NCI-H2196 treated with DMSO at 0.1 percent for 48 hours (cell line): ENCODE measurements at regions not wholly inside any gene's neighbourhood (a gene's known extent, or its start where the extent isn't known, plus 50 kb on each side); places are given as distances from the start of the nearest gene placed in this dataset.
A peak's percentile ranks its signal among the peaks of the same experiment; 100 is the strongest.

ENCODE experiments used
- DNase-seq: peaks from one replicate; lab custom pipeline; 2025; ENCODE audit not compliant: unreplicated experiment; lab: John Stamatoyannopoulos, UW

GRCh38 chr11:87437844-87438223 is 400.1 kb downstream of the TMEM135 start:
- no peak for DNase-seq

GRCh38 chr11:87437133-87437843 is 399.6 kb downstream of the TMEM135 start:
- DNase-seq: no peak

GRCh38 chr11:87432022-87432421 is 394.3 kb downstream of the TMEM135 start:
- DNase-seq: no peak

- no peak for DNase-seq
Observed at GRCh38 chr11:87431392-87431791, 393.7 kb downstream of the TMEM135 start.

GRCh38 chr11:87430821-87431220 is 393.1 kb downstream of the TMEM135 start:
- no peak for DNase-seq

- no peak for DNase-seq
Observed at GRCh38 chr11:87429996-87430395, 392.3 kb downstream of the TMEM135 start.

- no peak for DNase-seq
Observed at GRCh38 chr11:87428266-87428665, 390.5 kb downstream of the TMEM135 start.

- DNase-seq: no peak
Observed at GRCh38 chr11:87425943-87426342, 388.2 kb downstream of the TMEM135 start.

GRCh38 chr11:87425391-87425790 is 387.7 kb downstream of the TMEM135 start:
- DNase-seq: no peak

- no peak for DNase-seq
Observed at GRCh38 chr11:87423161-87423560, 385.4 kb downstream of the TMEM135 start.

GRCh38 chr11:87422566-87422965 is 384.8 kb downstream of the TMEM135 start:
- DNase-seq: no peak

- peak; percentile 62 for DNase-seq
Observed at GRCh38 chr11:87421422-87421821, 383.7 kb downstream of the TMEM135 start.

GRCh38 chr11:87417951-87418350 is 380.2 kb downstream of the TMEM135 start:
- no peak for DNase-seq

- DNase-seq: no peak
Observed at GRCh38 chr11:87405843-87406242, 368.1 kb downstream of the TMEM135 start.

GRCh38 chr11:87405356-87405755 is 367.6 kb downstream of the TMEM135 start:
- DNase-seq: no peak

- DNase-seq: no peak
Observed at GRCh38 chr11:87401653-87402052, 363.9 kb downstream of the TMEM135 start.

GRCh38 chr11:87399341-87399740 is 361.6 kb downstream of the TMEM135 start:
- no peak for DNase-seq

- no peak for DNase-seq
Observed at GRCh38 chr11:87398931-87399330, 361.2 kb downstream of the TMEM135 start.

GRCh38 chr11:87397011-87397865 is 359.5 kb downstream of the TMEM135 start:
- no peak for DNase-seq

- DNase-seq: no peak
Observed at GRCh38 chr11:87394924-87395323, 357.2 kb downstream of the TMEM135 start.

GRCh38 chr11:87392665-87393064 is 354.9 kb downstream of the TMEM135 start:
- DNase-seq: no peak

- no peak for DNase-seq
Observed at GRCh38 chr11:87391496-87391895, 353.8 kb downstream of the TMEM135 start.
